ENCODE measurements at regions not wholly inside any gene's neighbourhood (a gene's known extent, or its start where the extent isn't known, plus 50 kb on each side); places are given as distances from the start of the nearest gene placed in this dataset.
"Not testable (repeated sequence)": the region's sequence is repeated elsewhere in the genome, so short reads cannot be mapped to it uniquely, and the experiment has no call there.

DNA sequence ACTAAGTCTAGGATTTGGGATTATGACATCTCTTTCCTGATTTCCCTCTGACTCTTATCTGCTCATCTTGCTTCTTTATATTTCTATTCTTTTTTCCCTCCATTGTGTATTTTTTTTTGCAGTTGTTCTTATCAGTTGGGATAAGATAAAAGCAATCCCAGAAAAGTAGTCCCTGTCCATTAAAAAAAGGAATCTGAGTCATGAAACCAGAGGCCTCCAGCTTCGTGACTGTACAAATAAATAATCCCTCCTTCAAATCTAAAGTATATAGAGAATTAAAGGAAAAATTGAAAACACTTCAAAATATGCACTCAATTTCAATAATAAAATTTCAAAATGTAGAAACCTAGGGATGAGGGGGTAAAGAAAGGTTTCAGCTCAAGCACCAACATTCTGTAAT, 317.8 kb upstream of the NT5E start:
- H3K27me3 Mint-ChIP-seq = no peaks in the 10 kb centered on the region
- TF ChIP-seq, protein P1, sequence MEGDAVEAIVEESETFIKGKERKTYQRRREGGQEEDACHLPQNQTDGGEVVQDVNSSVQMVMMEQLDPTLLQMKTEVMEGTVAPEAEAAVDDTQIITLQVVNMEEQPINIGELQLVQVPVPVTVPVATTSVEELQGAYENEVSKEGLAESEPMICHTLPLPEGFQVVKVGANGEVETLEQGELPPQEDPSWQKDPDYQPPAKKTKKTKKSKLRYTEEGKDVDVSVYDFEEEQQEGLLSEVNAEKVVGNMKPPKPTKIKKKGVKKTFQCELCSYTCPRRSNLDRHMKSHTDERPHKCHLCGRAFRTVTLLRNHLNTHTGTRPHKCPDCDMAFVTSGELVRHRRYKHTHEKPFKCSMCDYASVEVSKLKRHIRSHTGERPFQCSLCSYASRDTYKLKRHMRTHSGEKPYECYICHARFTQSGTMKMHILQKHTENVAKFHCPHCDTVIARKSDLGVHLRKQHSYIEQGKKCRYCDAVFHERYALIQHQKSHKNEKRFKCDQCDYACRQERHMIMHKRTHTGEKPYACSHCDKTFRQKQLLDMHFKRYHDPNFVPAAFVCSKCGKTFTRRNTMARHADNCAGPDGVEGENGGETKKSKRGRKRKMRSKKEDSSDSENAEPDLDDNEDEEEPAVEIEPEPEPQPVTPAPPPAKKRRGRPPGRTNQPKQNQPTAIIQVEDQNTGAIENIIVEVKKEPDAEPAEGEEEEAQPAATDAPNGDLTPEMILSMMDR (IDR thresholded peaks at IDR 0.05) = no peak
- intact Hi-C loops (cut with micrococcal nuclease) = no loop called here
- no peak overlapping the region for H3K4me3 Mint-ChIP-seq
- no peaks in the 10 kb centered on the region for H3K9me3 Mint-ChIP-seq
- H3K36me3 Mint-ChIP-seq (ENCODE audit: low read depth) = no peaks in the 10 kb centered on the region
- DNase-seq (no peak), ATAC-seq (no peak)
- no peak overlapping the region for H3K27ac Mint-ChIP-seq
- ChIA-PET POLR2A (no interaction called here), CTCF (no interaction called here)
- no peaks in the 10 kb centered on the region for H3K4me1 Mint-ChIP-seq (ENCODE audit: low read depth)

DNA sequence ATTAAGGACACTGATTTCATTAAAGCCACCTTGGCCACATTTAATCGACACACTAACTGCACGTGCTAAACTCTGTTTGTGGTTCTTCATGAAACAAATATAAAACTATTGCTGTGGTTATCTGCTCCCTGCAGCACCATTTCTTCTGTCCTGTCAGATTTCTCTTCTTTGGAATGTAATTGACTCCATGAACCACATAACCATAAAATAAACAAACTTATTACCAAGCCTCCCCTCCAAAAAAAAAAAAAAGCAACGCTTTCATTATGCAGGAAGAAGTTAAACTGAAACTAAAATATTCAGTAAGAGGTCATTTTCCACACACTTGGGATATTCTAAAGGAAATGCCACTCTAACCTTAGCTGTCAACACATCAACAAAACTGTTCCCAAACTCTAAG, 319.1 kb upstream of the NT5E start:
- POLR2A ChIA-PET = no interaction called here

DNA sequence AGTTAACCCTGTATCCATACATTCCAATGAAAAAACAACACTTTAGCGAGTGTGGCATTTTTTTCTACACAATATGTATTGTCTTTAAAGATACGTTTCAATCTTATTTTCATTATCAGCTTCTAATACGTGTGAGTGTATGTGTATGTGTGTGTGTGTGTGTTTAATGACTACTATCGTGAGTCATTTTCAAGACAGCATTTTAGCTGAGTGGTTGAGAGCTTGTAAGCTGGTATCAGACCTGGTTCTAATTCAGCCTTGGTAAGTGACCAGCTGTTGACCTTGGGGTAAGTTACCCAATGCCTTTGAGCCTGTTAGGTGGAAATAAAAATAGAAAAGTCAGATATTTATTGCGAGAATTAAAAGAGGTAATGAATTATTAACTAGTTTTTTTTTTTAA, 320.0 kb upstream of the NT5E start:
- Mint-ChIP-seq H3K4me1 (ENCODE audit: low read depth) (no peaks in the 10 kb centered on the region), H3K4me3 (no peak overlapping the region), H3K27me3 (no peaks in the 10 kb centered on the region), H3K36me3 (ENCODE audit: low read depth) (no peaks in the 10 kb centered on the region), H3K27ac (no peak overlapping the region), H3K9me3 (no peaks in the 10 kb centered on the region)
- ATAC-seq (no peak), DNase-seq (no peak)
- intact Hi-C loops (cut with micrococcal nuclease) = no loop called here
- TF ChIP-seq, protein P1 (IDR thresholded peaks at IDR 0.05) = no peak
- POLR2A ChIA-PET = no interaction called here
- CTCF ChIA-PET = no interaction called here

More for the DNA sequence above, 319.1 kb upstream of the NT5E start:
- Mint-ChIP-seq H3K36me3 (ENCODE audit: low read depth) (no peaks in the 10 kb centered on the region), H3K4me1 (ENCODE audit: low read depth) (no peaks in the 10 kb centered on the region), H3K27me3 (no peaks in the 10 kb centered on the region), H3K4me3 (no peak overlapping the region), H3K9me3 (no peaks in the 10 kb centered on the region), H3K27ac (no peak overlapping the region)
- DNase-seq (no peak), ATAC-seq (no peak)
- intact Hi-C loops (cut with micrococcal nuclease) = no loop called here
- TF ChIP-seq, protein P1 (IDR thresholded peaks at IDR 0.05) = no peak
- CTCF ChIA-PET = no interaction called here

DNA sequence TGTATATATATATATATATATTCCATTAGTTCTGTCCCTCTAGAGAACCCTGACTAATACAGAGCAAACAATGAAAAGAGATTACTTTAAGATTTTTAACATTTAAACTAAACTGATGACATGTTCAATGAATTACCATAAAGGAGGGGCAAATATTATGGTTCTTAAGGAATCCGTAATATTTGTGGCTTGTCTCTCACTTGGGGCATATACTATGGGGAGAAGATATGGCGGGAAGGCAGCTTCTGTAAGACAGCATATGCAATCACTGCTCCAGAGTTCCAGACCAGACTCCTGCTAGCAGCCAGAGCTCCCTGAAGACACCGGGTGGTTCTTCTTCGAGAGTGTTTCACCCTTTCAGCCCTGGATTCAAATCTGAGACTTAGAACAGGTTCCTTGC, 321.1 kb upstream of the NT5E start:
- CTCF ChIA-PET = no interaction called here
- intact Hi-C loops (cut with micrococcal nuclease) = no loop called here

DNA sequence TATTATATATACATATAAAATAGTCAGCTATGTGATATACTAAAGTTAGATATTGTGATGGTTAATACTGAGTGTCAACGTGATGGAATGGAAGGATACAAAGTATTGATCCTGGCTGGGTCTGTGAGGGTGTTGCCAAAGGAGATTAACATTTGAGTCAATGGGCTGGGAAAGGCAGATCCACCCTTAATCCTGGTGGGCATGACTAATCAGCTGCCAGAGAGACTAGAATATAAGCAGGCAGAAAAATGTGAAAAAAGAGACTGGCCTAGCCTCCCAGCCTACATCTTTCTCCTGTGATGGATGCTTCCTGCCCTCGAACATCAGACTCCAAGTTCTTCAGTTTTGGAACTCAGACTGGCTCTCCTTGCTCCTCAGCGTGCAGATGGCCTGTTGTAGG, 321.6 kb upstream of the NT5E start:
- CTCF ChIA-PET; intact Hi-C loops (cut with micrococcal nuclease); POLR2A ChIA-PET; ATAC-seq; H3K9me3 Mint-ChIP-seq; H3K36me3 Mint-ChIP-seq (ENCODE audit: low read depth); H3K4me1 Mint-ChIP-seq (ENCODE audit: low read depth); H3K27ac Mint-ChIP-seq; H3K4me3 Mint-ChIP-seq; H3K27me3 Mint-ChIP-seq; DNase-seq: not testable (repeated sequence)

More for the DNA sequence above, 321.1 kb upstream of the NT5E start:
- Mint-ChIP-seq H3K4me3 (no peak overlapping the region), H3K27ac (no peak overlapping the region), H3K27me3 (no peaks in the 10 kb centered on the region), H3K9me3 (no peaks in the 10 kb centered on the region), H3K4me1 (ENCODE audit: low read depth) (no peaks in the 10 kb centered on the region), H3K36me3 (ENCODE audit: low read depth) (no peaks in the 10 kb centered on the region)
- TF ChIP-seq, protein P1 (IDR thresholded peaks at IDR 0.05) = no peak
- no peak for DNase-seq
- POLR2A ChIA-PET = no interaction called here
- no peak for ATAC-seq

DNA sequence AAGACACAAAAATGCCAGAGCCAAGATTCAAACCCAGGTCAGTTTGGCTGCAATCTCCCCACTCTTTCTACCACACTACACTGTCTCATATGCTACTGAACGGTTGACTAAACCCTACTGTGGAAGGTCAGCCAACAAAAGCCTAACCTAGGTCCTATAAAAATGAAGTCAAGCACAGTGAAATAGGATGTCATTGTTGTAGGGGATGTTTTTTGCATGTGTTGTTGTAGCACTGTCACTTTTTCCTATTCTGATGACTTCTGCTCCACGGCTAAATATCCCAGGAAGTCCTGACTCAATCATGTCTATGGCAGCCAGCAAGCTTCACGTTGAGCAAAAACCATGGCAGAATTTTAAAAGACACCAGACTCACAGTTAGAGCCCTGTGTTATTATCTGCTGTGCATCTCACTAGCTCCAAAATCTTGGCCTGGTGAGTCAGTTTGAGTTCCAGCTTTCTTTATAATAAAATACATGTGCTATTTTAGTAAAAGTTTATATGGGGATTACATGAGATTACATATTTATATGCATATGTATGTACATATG, 322.1 kb upstream of the NT5E start:
- no peaks in the 10 kb centered on the region for H3K36me3 Mint-ChIP-seq (ENCODE audit: low read depth)
- ATAC-seq (no peak), DNase-seq (no peak)
- intact Hi-C loops (cut with micrococcal nuclease) = no loop called here
- TF ChIP-seq, protein P1 (IDR thresholded peaks at IDR 0.05) = no peak
- ChIA-PET POLR2A (no interaction called here), CTCF (interaction anchor here (2.6 kb wide), 1 partner anchor 195 kb away, joined by 9 read pairs; no protein-coding TSS in a partner anchor)
- H3K9me3 Mint-ChIP-seq = no peaks in the 10 kb centered on the region
- H3K4me1 Mint-ChIP-seq (ENCODE audit: low read depth) = no peaks in the 10 kb centered on the region
- H3K4me3 Mint-ChIP-seq = no peak overlapping the region
- no peak overlapping the region for H3K27ac Mint-ChIP-seq
- no peaks in the 10 kb centered on the region for H3K27me3 Mint-ChIP-seq
